Nephron progenitor cell (in vitro differentiated cells): ENCODE measurements at regions not wholly inside any gene's neighbourhood (a gene's known extent, or its start where the extent isn't known, plus 50 kb on each side); places are given as distances from the start of the nearest gene placed in this dataset.

Source experiments
- DNase-seq: peaks from one replicate; pipeline ENCODE4 v3.0.0; 2021
- H3K27ac Mint-ChIP-seq: 2 replicates; pipeline ENCODE4 v1.8.0; 2021; ENCODE audit warnings: mild to moderate bottlenecking, moderate library complexity, mixed read lengths
- H3K27me3 Mint-ChIP-seq: 2 replicates; pipeline ENCODE4 v1.8.0; 2021; ENCODE audit warnings: mild to moderate bottlenecking, low read depth, mixed read lengths; ENCODE audit not compliant: poor library complexity
- H3K36me3 Mint-ChIP-seq: 2 replicates; pipeline ENCODE4 v1.8.0; 2021; ENCODE audit warnings: low read depth, mixed read lengths
- H3K4me1 Mint-ChIP-seq: 2 replicates; pipeline ENCODE4 v1.8.0; 2021; ENCODE audit warnings: mixed read lengths
- H3K4me3 Mint-ChIP-seq: 2 replicates; pipeline ENCODE4 v1.8.0; 2021; ENCODE audit warnings: mild to moderate bottlenecking, moderate library complexity, mixed read lengths
- H3K9me3 Mint-ChIP-seq: 2 replicates; pipeline ENCODE4 v1.8.0; 2021; ENCODE audit warnings: mild to moderate bottlenecking, moderate library complexity, mixed read lengths
- CTCF ChIP-seq: fragments of 200-600 bp; sonication (generic); IDR thresholded peaks from 2 replicates; pipeline ENCODE4 v1.5.0; 2021; ENCODE audit warnings: antibody characterized with exemption

- no peaks in the 10 kb centered on the region for H3K36me3 Mint-ChIP-seq
- no peak for DNase-seq
- no peak overlapping the region for H3K4me3 Mint-ChIP-seq
- H3K27me3 Mint-ChIP-seq = peaks cover 3% of the 10 kb centered on the region
- TF ChIP-seq CTCF = no peak
- H3K9me3 Mint-ChIP-seq = no peaks in the 10 kb centered on the region
- no peak overlapping the region for H3K27ac Mint-ChIP-seq
- peaks cover 6% of the 10 kb centered on the region for H3K4me1 Mint-ChIP-seq
Observed at GRCh38 chr1:213444224-213444623, 393.2 kb downstream of the RPS6KC1 start.

- Mint-ChIP-seq H3K27ac (no peak overlapping the region), H3K27me3 (peaks cover 3% of the 10 kb centered on the region), H3K4me3 (no peak overlapping the region), H3K36me3 (no peaks in the 10 kb centered on the region), H3K9me3 (no peaks in the 10 kb centered on the region), H3K4me1 (peaks cover 13% of the 10 kb centered on the region)
- no peak for TF ChIP-seq CTCF
- DNase-seq = no peak
Observed at GRCh38 chr1:213446496-213446895, 395.5 kb downstream of the RPS6KC1 start.

- no peak for TF ChIP-seq CTCF
- H3K9me3 Mint-ChIP-seq = no peaks in the 10 kb centered on the region
- DNase-seq = no peak
- no peak overlapping the region for H3K27ac Mint-ChIP-seq
- no peaks in the 10 kb centered on the region for H3K36me3 Mint-ChIP-seq
- peaks cover 21% of the 10 kb centered on the region for H3K4me1 Mint-ChIP-seq
- H3K4me3 Mint-ChIP-seq = no peak overlapping the region
- no peaks in the 10 kb centered on the region for H3K27me3 Mint-ChIP-seq
Observed at GRCh38 chr1:213448360-213448759, 397.3 kb downstream of the RPS6KC1 start.

GRCh38 chr1:213448776-213449175, 397.7 kb downstream of the RPS6KC1 start:
- H3K36me3 Mint-ChIP-seq = no peaks in the 10 kb centered on the region
- no peak for DNase-seq
- H3K27me3 Mint-ChIP-seq = no peaks in the 10 kb centered on the region
- peaks cover 21% of the 10 kb centered on the region for H3K4me1 Mint-ChIP-seq
- no peak for TF ChIP-seq CTCF
- no peaks in the 10 kb centered on the region for H3K9me3 Mint-ChIP-seq
- no peak overlapping the region for H3K4me3 Mint-ChIP-seq
- H3K27ac Mint-ChIP-seq = no peak overlapping the region

- Mint-ChIP-seq H3K9me3 (no peaks in the 10 kb centered on the region), H3K27me3 (no peaks in the 10 kb centered on the region), H3K4me3 (no peak overlapping the region), H3K36me3 (no peaks in the 10 kb centered on the region), H3K4me1 (peaks cover 21% of the 10 kb centered on the region), H3K27ac (no peak overlapping the region)
- DNase-seq = no peak
- TF ChIP-seq CTCF = no peak
Observed at GRCh38 chr1:213452501-213452900, 401.5 kb downstream of the RPS6KC1 start.

GRCh38 chr1:213457186-213457585, 406.1 kb downstream of the RPS6KC1 start:
- no peak overlapping the region for H3K27ac Mint-ChIP-seq
- no peak for TF ChIP-seq CTCF
- H3K36me3 Mint-ChIP-seq = peaks cover 6% of the 10 kb centered on the region
- peaks cover 32% of the 10 kb centered on the region for H3K9me3 Mint-ChIP-seq
- no peak for DNase-seq
- peaks cover 5% of the 10 kb centered on the region for H3K4me1 Mint-ChIP-seq
- H3K27me3 Mint-ChIP-seq = peaks cover 10% of the 10 kb centered on the region
- no peak overlapping the region for H3K4me3 Mint-ChIP-seq
